OCI-LY3 (cell line): ENCODE measurements at regions not wholly inside any gene's neighbourhood (a gene's known extent, or its start where the extent isn't known, plus 50 kb on each side); places are given as distances from the start of the nearest gene placed in this dataset.

Experiments used
- H2AFZ ChIP-seq: fragments of 200-600, 300-600 bp; shearing (Covaris generic); 2 replicates; pipeline ENCODE4 v1.6.0; 2014; ENCODE audit warnings: antibody characterized with exemption, low read depth, low read length
- H3K27ac ChIP-seq: fragments of 200-600, 300-600 bp; sonication (generic); 2 replicates; pipeline ENCODE4 v1.5.1; 2014; ENCODE audit warnings: mild to moderate bottlenecking, low read length, moderate library complexity, mixed read lengths
- H3K27me3 ChIP-seq: fragments of 200-600, 300-600 bp; sonication (generic); 2 replicates; pipeline ENCODE4 v1.6.1; 2014; ENCODE audit warnings: low read depth, low read length, mixed read lengths
- H3K36me3 ChIP-seq: fragments of 200-600, 300-600 bp; sonication (generic); replicated peaks from 2 replicates; pipeline ENCODE3; 2014; ENCODE audit warnings: low read depth, low read length, mixed read lengths
- H3K4me1 ChIP-seq: fragments of 300-600, 200-600 bp; sonication (generic); 2 replicates; pipeline ENCODE4 v1.6.1; 2014; ENCODE audit warnings: low read length, mixed read lengths
- H3K4me2 ChIP-seq: fragments of 200-600, 300-600 bp; sonication (generic); 2 replicates; pipeline ENCODE4 v1.6.1; 2014; ENCODE audit warnings: low read length, mixed read lengths
- H3K4me3 ChIP-seq: fragments of 300-600, 200-600 bp; sonication (generic); 2 replicates; pipeline ENCODE4 v1.5.1; 2014; ENCODE audit warnings: antibody characterized with exemption, mild to moderate bottlenecking, low read length, moderate library complexity
- H3K79me2 ChIP-seq: fragments of 300-600, 200-600 bp; shearing (Covaris generic); 2 replicates; pipeline ENCODE4 v1.6.1; 2014; ENCODE audit warnings: mild to moderate bottlenecking, low read length, mixed read lengths
- H3K9ac ChIP-seq: fragments of 300-600, 200-600 bp; shearing (Covaris generic); 2 replicates; pipeline ENCODE4 v1.6.0; 2014; ENCODE audit warnings: mild to moderate bottlenecking, low read length, moderate library complexity
- H3K9me3 ChIP-seq: fragments of 200-600, 300-600 bp; shearing (Covaris generic); 2 replicates; pipeline ENCODE4 v1.6.1; 2014; ENCODE audit warnings: low read length, mixed read lengths; ENCODE audit not compliant: insufficient read depth
- H4K20me1 ChIP-seq: fragments of 200-600, 300-600 bp; sonication (generic); 2 replicates; pipeline ENCODE4 v1.6.1; 2016; ENCODE audit warnings: low read length, mixed read lengths; ENCODE audit not compliant: insufficient read depth
- EZH2phosphoT487 ChIP-seq: fragments of 200-600 bp; shearing (Covaris generic); IDR thresholded peaks from 2 replicates; pipeline ENCODE4 v1.6.1; 2018; ENCODE audit warnings: antibody characterized with exemption, mixed run types, low read depth
- TF ChIP-seq, protein P1 (sequence below): fragments of 200-600, 300-600 bp; sonication (generic); IDR thresholded peaks from 2 replicates; pipeline ENCODE4 v1.5.1; 2014; ENCODE audit warnings: antibody characterized with exemption, low read length, low read depth

DNA sequence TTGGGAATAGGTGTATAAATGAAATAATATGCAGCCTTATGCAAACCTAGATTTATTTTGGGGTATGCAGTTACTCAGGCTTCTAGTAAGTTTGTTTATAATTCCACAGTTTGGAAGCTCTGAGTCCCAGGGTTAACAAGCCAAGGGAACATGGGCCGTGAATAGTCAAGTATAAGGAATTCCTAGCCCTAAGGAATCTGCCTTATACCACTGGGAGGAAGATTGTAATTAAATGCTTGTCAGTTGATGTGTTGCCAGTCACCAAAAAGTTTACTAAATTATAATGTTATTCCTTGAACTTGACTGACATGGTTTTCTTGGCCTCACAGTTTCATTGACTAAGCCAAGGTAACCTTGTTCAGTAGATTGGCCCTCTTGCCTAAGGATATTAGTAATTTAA lies 72.4 kb upstream of the SGO1 start:
- Histone ChIP-seq H3K79me2 (no peaks in the 10 kb centered on the region), H2AFZ (no peak overlapping the region), H4K20me1 (no peaks in the 10 kb centered on the region), H3K4me3 (no peak overlapping the region), H3K27me3 (0 out of 2 replicates have a peak, but pooled peaks cover 2% of the 10 kb centered on the region), H3K9ac (no peak overlapping the region), H3K36me3 (no peaks in the 10 kb centered on the region), H3K4me1 (peaks cover 13% of the 10 kb centered on the region), H3K27ac (no peak overlapping the region), H3K4me2 (no peak overlapping the region), H3K9me3 (no peaks in the 10 kb centered on the region)
- no peak for TF ChIP-seq EZH2phosphoT487
- TF ChIP-seq, protein P1, sequence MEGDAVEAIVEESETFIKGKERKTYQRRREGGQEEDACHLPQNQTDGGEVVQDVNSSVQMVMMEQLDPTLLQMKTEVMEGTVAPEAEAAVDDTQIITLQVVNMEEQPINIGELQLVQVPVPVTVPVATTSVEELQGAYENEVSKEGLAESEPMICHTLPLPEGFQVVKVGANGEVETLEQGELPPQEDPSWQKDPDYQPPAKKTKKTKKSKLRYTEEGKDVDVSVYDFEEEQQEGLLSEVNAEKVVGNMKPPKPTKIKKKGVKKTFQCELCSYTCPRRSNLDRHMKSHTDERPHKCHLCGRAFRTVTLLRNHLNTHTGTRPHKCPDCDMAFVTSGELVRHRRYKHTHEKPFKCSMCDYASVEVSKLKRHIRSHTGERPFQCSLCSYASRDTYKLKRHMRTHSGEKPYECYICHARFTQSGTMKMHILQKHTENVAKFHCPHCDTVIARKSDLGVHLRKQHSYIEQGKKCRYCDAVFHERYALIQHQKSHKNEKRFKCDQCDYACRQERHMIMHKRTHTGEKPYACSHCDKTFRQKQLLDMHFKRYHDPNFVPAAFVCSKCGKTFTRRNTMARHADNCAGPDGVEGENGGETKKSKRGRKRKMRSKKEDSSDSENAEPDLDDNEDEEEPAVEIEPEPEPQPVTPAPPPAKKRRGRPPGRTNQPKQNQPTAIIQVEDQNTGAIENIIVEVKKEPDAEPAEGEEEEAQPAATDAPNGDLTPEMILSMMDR = no peak

DNA sequence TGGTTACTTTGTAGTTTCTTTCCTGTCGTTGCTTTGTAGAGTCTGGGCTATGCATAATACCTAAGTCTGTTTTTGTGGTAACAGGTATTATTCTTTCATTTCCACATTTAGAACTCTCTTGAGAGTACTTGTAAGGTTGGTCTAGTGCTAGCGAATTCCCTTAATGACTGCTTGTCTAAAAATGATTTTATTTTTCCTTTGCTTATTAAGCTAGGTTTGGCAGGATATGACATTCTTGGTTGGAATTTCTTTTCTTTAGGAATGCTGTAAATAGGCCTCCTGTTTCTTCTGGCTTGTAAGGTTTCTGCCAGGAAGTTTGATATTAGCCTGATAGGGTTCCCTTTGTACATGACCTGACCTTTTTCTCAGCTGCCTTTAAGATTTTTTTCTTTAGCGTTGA lies 70.1 kb upstream of the SGO1 start:
- Histone ChIP-seq H3K27ac (no peak overlapping the region), H3K79me2 (no peaks in the 10 kb centered on the region), H3K27me3 (0 out of 2 replicates have a peak, but pooled peaks cover 2% of the 10 kb centered on the region), H3K4me2 (peak overlapping the region; percentile 46), H3K4me1 (peaks cover 13% of the 10 kb centered on the region), H3K36me3 (no peaks in the 10 kb centered on the region), H3K9me3 (no peaks in the 10 kb centered on the region), H3K4me3 (no peak overlapping the region), H2AFZ (no peak overlapping the region), H3K9ac (no peak overlapping the region), H4K20me1 (no peaks in the 10 kb centered on the region)
- TF ChIP-seq EZH2phosphoT487 = no peak
- TF ChIP-seq, protein P1 = no peak

GRCh38 chr3:20254268-20255117 lies 68.5 kb upstream of the SGO1 start:
- Histone ChIP-seq H3K4me3 (no peak overlapping the region), H3K36me3 (no peaks in the 10 kb centered on the region), H3K9ac (no peak overlapping the region), H3K27me3 (0 out of 2 replicates have a peak, but pooled peaks cover 2% of the 10 kb centered on the region), H2AFZ (no peak overlapping the region), H3K27ac (no peak overlapping the region), H4K20me1 (no peaks in the 10 kb centered on the region), H3K4me1 (peaks cover 13% of the 10 kb centered on the region), H3K79me2 (no peaks in the 10 kb centered on the region), H3K4me2 (no peak overlapping the region), H3K9me3 (no peaks in the 10 kb centered on the region)
- TF ChIP-seq, protein P1 = no peak
- no peak for TF ChIP-seq EZH2phosphoT487

DNA sequence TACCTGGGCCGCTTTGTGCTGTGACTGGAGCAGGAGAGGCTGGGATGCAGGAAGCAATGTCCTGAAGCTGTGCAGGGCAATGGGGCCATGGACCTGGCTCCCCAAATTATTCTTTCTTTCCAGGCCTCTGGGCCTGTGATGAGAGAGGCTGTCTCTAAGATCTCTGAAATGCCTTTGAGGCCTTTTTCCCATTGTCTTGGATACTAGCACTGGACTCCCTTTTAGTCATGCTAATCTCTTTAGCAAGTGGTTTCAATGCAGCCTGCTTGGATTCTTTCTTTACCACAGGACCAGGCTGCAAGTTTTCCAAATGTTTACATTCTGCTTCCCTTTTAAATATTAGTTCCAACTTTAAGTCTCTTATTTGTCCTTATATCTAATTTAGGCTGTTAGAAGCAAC lies 64.8 kb upstream of the SGO1 start:
- peaks cover 8% of the 10 kb centered on the region for H3K36me3 ChIP-seq
- no peaks in the 10 kb centered on the region for H4K20me1 ChIP-seq
- no peak overlapping the region for H3K4me3 ChIP-seq
- no peak overlapping the region for H2AFZ ChIP-seq
- H3K27ac ChIP-seq = no peak overlapping the region
- H3K4me2 ChIP-seq = no peak overlapping the region
- H3K9ac ChIP-seq = no peak overlapping the region
- peaks cover 9% of the 10 kb centered on the region; the same call in 1 of the 2 replicates for H3K9me3 ChIP-seq
- no peak for TF ChIP-seq EZH2phosphoT487
- TF ChIP-seq, protein P1 = no peak
- peaks cover 17% of the 10 kb centered on the region for H3K4me1 ChIP-seq
- 0 out of 2 replicates have a peak, but pooled peaks cover 2% of the 10 kb centered on the region for H3K27me3 ChIP-seq
- H3K79me2 ChIP-seq = no peaks in the 10 kb centered on the region
